ENCODE measurements at regions not wholly inside any gene's neighbourhood (a gene's known extent, or its start where the extent isn't known, plus 50 kb on each side); places are given as distances from the start of the nearest gene placed in this dataset.

- in situ Hi-C loops (cut with HindIII; ENCODE audit: low pct_ligation_motif_present, low pct_unique_long_range_greater_than_20kb, low sequenced_read_pairs): no loop called here
- DNase-seq: no peak
Measured at GRCh38 chr9:18106006-18106560, 367.9 kb upstream of the ADAMTSL1 start.

GRCh38 chr9:18109675-18110074 is 364.3 kb upstream of the ADAMTSL1 start:
- in situ Hi-C loops (cut with HindIII; ENCODE audit: low pct_ligation_motif_present, low pct_unique_long_range_greater_than_20kb, low sequenced_read_pairs): no loop called here
- DNase-seq: no peak

GRCh38 chr9:18111146-18111545 is 362.8 kb upstream of the ADAMTSL1 start:
- in situ Hi-C loops (cut with HindIII; ENCODE audit: low pct_ligation_motif_present, low pct_unique_long_range_greater_than_20kb, low sequenced_read_pairs): no loop called here
- DNase-seq: no peak

- in situ Hi-C loops (cut with HindIII; ENCODE audit: low pct_ligation_motif_present, low pct_unique_long_range_greater_than_20kb, low sequenced_read_pairs): no loop called here
- DNase-seq: no peak
Measured at GRCh38 chr9:18114559-18115475, 359.1 kb upstream of the ADAMTSL1 start.

- in situ Hi-C loops (cut with HindIII; ENCODE audit: low pct_ligation_motif_present, low pct_unique_long_range_greater_than_20kb, low sequenced_read_pairs): no loop called here
- no peak for DNase-seq
Measured at GRCh38 chr9:18118268-18118667, 355.7 kb upstream of the ADAMTSL1 start.

GRCh38 chr9:18122171-18122570 is 351.8 kb upstream of the ADAMTSL1 start:
- in situ Hi-C loops (cut with HindIII; ENCODE audit: low pct_ligation_motif_present, low pct_unique_long_range_greater_than_20kb, low sequenced_read_pairs): no loop called here
- no peak for DNase-seq

- no peak for DNase-seq
- in situ Hi-C loops (cut with HindIII; ENCODE audit: low pct_ligation_motif_present, low pct_unique_long_range_greater_than_20kb, low sequenced_read_pairs): no loop called here
Measured at GRCh38 chr9:18124760-18125159, 349.2 kb upstream of the ADAMTSL1 start.

GRCh38 chr9:18126831-18127498 is 347.0 kb upstream of the ADAMTSL1 start:
- in situ Hi-C loops (cut with HindIII; ENCODE audit: low pct_ligation_motif_present, low pct_unique_long_range_greater_than_20kb, low sequenced_read_pairs): no loop called here
- DNase-seq: no peak

- in situ Hi-C loops (cut with HindIII; ENCODE audit: low pct_ligation_motif_present, low pct_unique_long_range_greater_than_20kb, low sequenced_read_pairs): no loop called here
- DNase-seq: no peak
Measured at GRCh38 chr9:18127499-18127875, 346.5 kb upstream of the ADAMTSL1 start.

GRCh38 chr9:18129809-18130334 is 344.1 kb upstream of the ADAMTSL1 start:
- DNase-seq: no peak
- in situ Hi-C loops (cut with HindIII; ENCODE audit: low pct_ligation_motif_present, low pct_unique_long_range_greater_than_20kb, low sequenced_read_pairs): no loop called here

- no peak for DNase-seq
- in situ Hi-C loops (cut with HindIII; ENCODE audit: low pct_ligation_motif_present, low pct_unique_long_range_greater_than_20kb, low sequenced_read_pairs): no loop called here
Measured at GRCh38 chr9:18136354-18136994, 337.5 kb upstream of the ADAMTSL1 start.

- DNase-seq: no peak
- in situ Hi-C loops (cut with HindIII; ENCODE audit: low pct_ligation_motif_present, low pct_unique_long_range_greater_than_20kb, low sequenced_read_pairs): no loop called here
Measured at GRCh38 chr9:18137815-18138214, 336.1 kb upstream of the ADAMTSL1 start.

GRCh38 chr9:18138656-18139055 is 335.3 kb upstream of the ADAMTSL1 start:
- DNase-seq: no peak
- in situ Hi-C loops (cut with HindIII; ENCODE audit: low pct_ligation_motif_present, low pct_unique_long_range_greater_than_20kb, low sequenced_read_pairs): no loop called here

GRCh38 chr9:18141681-18142080 is 332.3 kb upstream of the ADAMTSL1 start:
- in situ Hi-C loops (cut with HindIII; ENCODE audit: low pct_ligation_motif_present, low pct_unique_long_range_greater_than_20kb, low sequenced_read_pairs): no loop called here
- DNase-seq: no peak

- peak; percentile 1 for DNase-seq
Measured at GRCh38 chr9:18143073-18143745, 330.7 kb upstream of the ADAMTSL1 start.

GRCh38 chr9:18146329-18146728 is 327.6 kb upstream of the ADAMTSL1 start:
- in situ Hi-C loops (cut with HindIII; ENCODE audit: low pct_ligation_motif_present, low pct_unique_long_range_greater_than_20kb, low sequenced_read_pairs): no loop called here

More at GRCh38 chr9:18143073-18143745, 330.7 kb upstream of the ADAMTSL1 start:
- in situ Hi-C loops (cut with HindIII; ENCODE audit: low pct_ligation_motif_present, low pct_unique_long_range_greater_than_20kb, low sequenced_read_pairs): no loop called here

GRCh38 chr9:18149471-18150011 is 324.4 kb upstream of the ADAMTSL1 start:
- in situ Hi-C loops (cut with HindIII; ENCODE audit: low pct_ligation_motif_present, low pct_unique_long_range_greater_than_20kb, low sequenced_read_pairs): no loop called here
- peak; percentile 13 for DNase-seq

More at GRCh38 chr9:18146329-18146728, 327.6 kb upstream of the ADAMTSL1 start:
- DNase-seq: no peak

GRCh38 chr9:18154661-18155060 is 319.3 kb upstream of the ADAMTSL1 start:
- no peak for DNase-seq
- in situ Hi-C loops (cut with HindIII; ENCODE audit: low pct_ligation_motif_present, low pct_unique_long_range_greater_than_20kb, low sequenced_read_pairs): no loop called here
